Stomach (tissue), 8 donors: ENCODE measurements at regions not wholly inside any gene's neighbourhood (a gene's known extent, or its start where the extent isn't known, plus 50 kb on each side); places are given as distances from the start of the nearest gene placed in this dataset.

Experiments
- DNase-seq, 2 donors: peaks; one replicate each; pipeline versions ENCODE4 v3.0.0 to v3.0.0-alpha.2; 2013 to 2019
- H3K27ac ChIP-seq, 5 donors: fragments of 200-600 bp in 4 of 5; sonication (generic) in 4 of 5; one replicate each; pipeline ENCODE4 v1.5.1; 2013 to 2019; ENCODE audit warnings: mild to moderate bottlenecking in 1 of 5, moderate library complexity in 1 of 5
- H3K27me3 ChIP-seq, 3 donors: fragments of 200-600 bp; sonication (generic); one replicate each; pipeline ENCODE4 v1.5.1; 2017 to 2019; ENCODE audit warnings: mixed run types in 1 of 3
- H3K36me3 ChIP-seq, 4 donors: fragments of 200-600 bp; sonication (generic); 1 replicate in 3 of 4; 2 replicates in 1 of 4; pipeline ENCODE4 v1.5.1; 2016 to 2019
- H3K4me1 ChIP-seq, 4 donors: fragments of 200-600 bp; sonication (generic); one replicate each; pipeline ENCODE4 v1.5.1; 2016 to 2019
- H3K4me3 ChIP-seq, 4 donors: fragments of 200-600 bp; sonication (generic) in 3 of 4; one replicate each; pipeline ENCODE4 v1.5.1; 2016 to 2019; ENCODE audit warnings: mild to moderate bottlenecking in 1 of 4
- H3K9me3 ChIP-seq, 4 donors: fragments of 200-600 bp; sonication (generic); one replicate each; pipeline ENCODE4 v1.5.1; 2016 to 2019
- CTCF ChIP-seq, 7 experiments: fragments of 450-650 bp in 4 of 7; fragments of 200-600 bp in 3 of 7; sonication (generic) in 3 of 7; IDR thresholded peaks; one replicate each; pipeline ENCODE4 v1.5.1; 2016 to 2019; ENCODE audit warnings: antibody characterized with exemption in 7 of 7, control low read depth in 2 of 7, mild to moderate bottlenecking in 1 of 7
- EP300 ChIP-seq: sonication (generic); formaldehyde crosslinking; IDR thresholded peaks from one replicate; pipeline ENCODE4 v1.6.1; 2017; ENCODE audit warnings: antibody characterized with exemption
- POLR2A ChIP-seq, 4 donors: fragments of 450-650 bp; IDR thresholded peaks; one replicate each; pipeline ENCODE4 v1.6.1; 2016; ENCODE audit warnings: antibody characterized with exemption in 4 of 4, control low read depth in 2 of 4, mild to moderate bottlenecking in 1 of 4, moderate library complexity in 1 of 4
- POLR2AphosphoS5 ChIP-seq, 3 donors: sonication (generic); formaldehyde crosslinking; IDR thresholded peaks; one replicate each; pipeline ENCODE4 v1.6.1; 2016; ENCODE audit warnings: antibody characterized with exemption in 3 of 3
- WGBS, 5 donors: extraction: QIAGEN DNeasy Blood & Tissue Kit in 3 of 5; methylation state at CpG; one replicate each; pipeline versions ENCODE4 v1.1.5 to v1.1.7; 2013 to 2018; 5-methylcytosine and 5-hydroxymethylcytosine counted together
- intact Hi-C: fragments of 100-400 bp; cut with DNase I; formaldehyde crosslinking; loops from one replicate; pipeline ENCODE4 v1.15.1; 2023; ENCODE audit warnings: low total_unique reads
- donor health status: healthy with polysubstance abuse.
- donor health status: Bipolar disorder and iron deficiency.
- donor health status: healthy.

GRCh38 chr1:22296701-22297591, 154.0 kb upstream of the WNT4 start:
- Histone ChIP-seq H3K27me3 (peaks cover 0 to 51% (median 8%) of the 10 kb centered on the region in 3 donors), H3K9me3 (peaks cover 0 to 12% (median 9%) of the 10 kb centered on the region in 4 donors), H3K4me1 (no peaks in the 10 kb centered on the region), H3K27ac (peak overlapping the region in 1 of 5 donors; percentile 43), H3K4me3 (no peak overlapping the region), H3K36me3 (no peaks in the 10 kb centered on the region)
- peak in 1 of 2 donors; percentile 22 for DNase-seq
- TF ChIP-seq EP300 (no peak), CTCF (IDR thresholded peaks at IDR 0.05) (no peak), POLR2A (IDR thresholded peaks at IDR 0.05) (no peak), POLR2AphosphoS5 (IDR thresholded peaks at IDR 0.05) (no peak)
- WGBS, 5 donors: 48 to 60% (median 53%) methylated on average over 13 to 14 of the region's 14 CpGs
- intact Hi-C loops: no loop called here

- Histone ChIP-seq H3K9me3 (peaks cover 0 to 15% (median 10%) of the 10 kb centered on the region in 4 donors), H3K4me1 (no peaks in the 10 kb centered on the region), H3K36me3 (no peaks in the 10 kb centered on the region), H3K27ac (peak overlapping the region in 1 of 5 donors; percentile 43), H3K4me3 (no peak overlapping the region), H3K27me3 (peaks cover 0 to 44% (median 8%) of the 10 kb centered on the region in 3 donors)
- intact Hi-C loops: no loop called here
- no peak for DNase-seq
- WGBS, 5 donors: 14 to 60% (median 58%) methylated on average over 1 of the region's 1 CpG
- TF ChIP-seq CTCF (IDR thresholded peaks at IDR 0.05) (no peak), POLR2AphosphoS5 (IDR thresholded peaks at IDR 0.05) (no peak), POLR2A (IDR thresholded peaks at IDR 0.05) (no peak), EP300 (no peak)
Measured at GRCh38 chr1:22297999-22298398, 153.7 kb upstream of the ZBTB40 start.

DNA sequence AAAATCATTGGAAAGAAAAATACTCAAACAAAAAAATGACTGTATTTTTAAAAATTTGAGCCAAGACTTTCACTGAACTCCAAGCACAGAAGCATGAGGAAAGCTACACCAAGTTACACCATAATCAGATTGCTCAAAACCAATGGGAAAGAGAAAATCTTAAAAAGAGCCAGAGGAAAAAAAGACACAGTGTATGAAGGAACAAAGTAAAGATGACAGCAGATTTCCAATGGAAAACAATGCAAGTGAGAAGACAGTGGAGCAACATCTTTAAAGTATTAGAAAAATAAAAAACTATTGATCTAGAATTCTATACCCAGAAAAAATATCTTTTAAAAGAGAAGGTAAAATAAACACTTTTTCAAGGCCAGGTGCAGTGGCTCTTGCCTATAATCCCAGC, 147.8 kb upstream of the ZBTB40 start:
- H3K36me3 ChIP-seq: no peaks in the 10 kb centered on the region
- no peak for TF ChIP-seq CTCF (IDR thresholded peaks at IDR 0.05)
- no peak for TF ChIP-seq EP300
- no peak for TF ChIP-seq POLR2A (IDR thresholded peaks at IDR 0.05)
- TF ChIP-seq POLR2AphosphoS5 (IDR thresholded peaks at IDR 0.05): no peak
- no peak for DNase-seq
- peaks cover 0 to 17% (median 13%) of the 10 kb centered on the region in 4 donors for H3K9me3 ChIP-seq
- H3K27ac ChIP-seq: no peak overlapping the region
- peaks cover 0 to 27% (median 0%) of the 10 kb centered on the region in 3 donors for H3K27me3 ChIP-seq
- intact Hi-C loops: no loop called here
- no peak overlapping the region for H3K4me3 ChIP-seq
- no peaks in the 10 kb centered on the region for H3K4me1 ChIP-seq

- intact Hi-C loops: no loop called here
- no peak for TF ChIP-seq CTCF (IDR thresholded peaks at IDR 0.05)
- TF ChIP-seq POLR2AphosphoS5 (IDR thresholded peaks at IDR 0.05): no peak
- TF ChIP-seq EP300: no peak
- no peak for TF ChIP-seq POLR2A (IDR thresholded peaks at IDR 0.05)
- Histone ChIP-seq H3K4me3 (no peak overlapping the region), H3K9me3 (peaks cover 0 to 6% (median 0%) of the 10 kb centered on the region in 4 donors), H3K36me3 (no peaks in the 10 kb centered on the region), H3K4me1 (no peaks in the 10 kb centered on the region), H3K27ac (no peak overlapping the region), H3K27me3 (peaks cover 0 to 20% (median 0%) of the 10 kb centered on the region in 3 donors)
- 82 to 93% (median 89%) methylated on average over 2 of the region's 2 CpGs for WGBS, 5 donors
- DNase-seq: no peak
Measured at GRCh38 chr1:22309572-22309971, 142.1 kb upstream of the ZBTB40 start.
